H1 (cell line): ENCODE measurements at regions not wholly inside any gene's neighbourhood (a gene's known extent, or its start where the extent isn't known, plus 50 kb on each side); places are given as distances from the start of the nearest gene placed in this dataset.

Experiments
- CTCF ChIA-PET: fragments of 300-600 bp; sonication (Branson Sonifier 250); formaldehyde crosslinking; loops from one replicate; lab custom pipeline; 2021; ENCODE audit not compliant: partially characterized antibody; lab: Charles Lee
- POLR2A ChIA-PET: fragments of 300-600 bp; sonication (Branson Sonifier 250); formaldehyde crosslinking; loops from one replicate; lab custom pipeline; 2021; ENCODE audit warnings: inconsistent platforms; ENCODE audit not compliant: partially characterized antibody; lab: Charles Lee
- DNase-seq, 2 experiments: peaks; one replicate each; pipeline versions ENCODE4 v3.0.0 to v3.0.0-alpha.2; 2010 to 2022; ENCODE audit warnings: low spot score in 2 of 2, low read depth in 1 of 2, mixed read lengths in 1 of 2
- FAIRE-seq: peaks from 2 replicates; lab custom pipeline; 2011; peaks lifted over from hg19 to GRCh38; lab: Jason Lieb, UNC
- H2AFZ ChIP-seq: 2 replicates; pipeline ENCODE4 v1.8.1; 2012; ENCODE audit warnings: low read length, inconsistent platforms
- H2AK5ac ChIP-seq: 2 replicates; pipeline ENCODE4 v1.6.1; 2013; ENCODE audit warnings: low read depth, low read length
- H2BK120ac ChIP-seq: replicated peaks from 2 replicates; pipeline ENCODE3; 2013; ENCODE audit warnings: low read depth, low read length, inconsistent platforms
- H2BK12ac ChIP-seq: 2 replicates; pipeline ENCODE4 v1.6.1; 2013; ENCODE audit warnings: low read depth, low read length
- H2BK15ac ChIP-seq: 2 replicates; pipeline ENCODE4 v1.6.1; 2013; ENCODE audit warnings: low read length
- H2BK20ac ChIP-seq: 2 replicates; pipeline ENCODE4 v1.6.1; 2013; ENCODE audit warnings: low read length
- H2BK5ac ChIP-seq: 2 replicates; pipeline ENCODE4 v1.6.1; 2013; ENCODE audit warnings: low read depth, low read length
- H3K14ac ChIP-seq: 2 replicates; pipeline ENCODE4 v1.6.1; 2013; ENCODE audit warnings: inconsistent platforms; ENCODE audit not compliant: insufficient read length
- H3K18ac ChIP-seq: 2 replicates; pipeline ENCODE4 v1.6.1; 2013; ENCODE audit warnings: low read length; ENCODE audit errors: extremely low read depth
- H3K23ac ChIP-seq: 2 replicates; pipeline ENCODE4 v1.6.1; 2013; ENCODE audit warnings: inconsistent platforms; ENCODE audit not compliant: insufficient read length
- H3K23me2 ChIP-seq: 2 replicates; pipeline ENCODE4 v1.6.1; 2013; ENCODE audit warnings: low read depth, low read length
- H3K27ac ChIP-seq: 2 replicates; pipeline ENCODE4 v1.6.1; 2011; ENCODE audit warnings: low read depth, low read length, inconsistent platforms
- H3K27me3 ChIP-seq, 4 experiments: replicated peaks in 1 of 4; 1 replicate in 1 of 4; 2 replicates in 3 of 4; pipeline versions ENCODE4 v1.6.1 to v1.8.1; 2011 to 2013; ENCODE audit warnings: low read length in 3 of 4, mild to moderate bottlenecking in 3 of 4, inconsistent platforms in 2 of 4, mixed read lengths in 2 of 4, moderate library complexity in 1 of 4; ENCODE audit not compliant: control insufficient read depth in 3 of 4, insufficient read depth in 3 of 4; ENCODE audit errors: extremely low read depth in 1 of 4
- H3K36me3 ChIP-seq, 4 experiments: 2 replicates each; pipeline versions ENCODE4 v1.6.1 to v1.8.1; 2011 to 2013; ENCODE audit warnings: mild to moderate bottlenecking in 4 of 4, low read length in 3 of 4, moderate library complexity in 2 of 4, control low read depth in 1 of 4, inconsistent platforms in 1 of 4; ENCODE audit not compliant: insufficient read depth in 4 of 4, control insufficient read depth in 2 of 4
- H3K4ac ChIP-seq: replicated peaks from 2 replicates; pipeline ENCODE3; 2013; ENCODE audit warnings: low read length, low read depth, mixed read lengths, inconsistent platforms; ENCODE audit not compliant: insufficient read length
- H3K4me1 ChIP-seq, 4 experiments: replicated peaks in 1 of 4; 1 replicate in 1 of 4; 2 replicates in 3 of 4; pipeline versions ENCODE4 v1.6.1 to v1.8.1; 2011 to 2013; ENCODE audit warnings: low read length in 3 of 4, inconsistent platforms in 2 of 4, mixed read lengths in 1 of 4; ENCODE audit not compliant: insufficient read depth in 4 of 4, control insufficient read depth in 3 of 4
- H3K4me2 ChIP-seq, 2 experiments: 2 replicates each; pipeline versions ENCODE4 v1.6.1 to v1.8.1; 2011 to 2013; ENCODE audit warnings: low read depth in 2 of 2, low read length in 2 of 2, control low read depth in 1 of 2, inconsistent platforms in 1 of 2, mild to moderate bottlenecking in 1 of 2; ENCODE audit not compliant: insufficient read depth in 1 of 2
- H3K4me3 ChIP-seq, 4 experiments: fragments of 200-600, 300-600 bp in 1 of 4; sonication (generic), shearing (Covaris generic), sonication (Bioruptor Twin) in 1 of 4; 2 replicates each; pipeline versions ENCODE4 v1.5.1 to v1.8.1; 2011 to 2016; ENCODE audit warnings: low read length in 4 of 4, low read depth in 3 of 4, control low read depth in 2 of 4, inconsistent platforms in 2 of 4, mild to moderate bottlenecking in 2 of 4, mixed read lengths in 1 of 4, moderate library complexity in 1 of 4; ENCODE audit not compliant: insufficient read depth in 2 of 4; ENCODE audit errors: extremely low read depth in 1 of 4
- H3K56ac ChIP-seq: replicated peaks from 2 replicates; pipeline ENCODE3; 2013; ENCODE audit warnings: low read depth, mild to moderate bottlenecking, mixed read lengths, low read length, inconsistent platforms; ENCODE audit not compliant: insufficient read length
- H3K79me1 ChIP-seq: 2 replicates; pipeline ENCODE4 v1.6.1; 2013; ENCODE audit warnings: low read depth, low read length, control low read depth
- H3K79me2 ChIP-seq, 2 experiments: 2 replicates each; pipeline versions ENCODE4 v1.6.1 to v1.8.1; 2012 to 2013; ENCODE audit warnings: low read length in 2 of 2, mild to moderate bottlenecking in 2 of 2, inconsistent platforms in 1 of 2; ENCODE audit not compliant: insufficient read depth in 2 of 2, control insufficient read depth in 1 of 2
- H3K9ac ChIP-seq, 4 experiments: replicated peaks in 1 of 4; 1 replicate in 1 of 4; 2 replicates in 3 of 4; pipeline versions ENCODE4 v1.6.1 to v1.8.1; 2011 to 2013; ENCODE audit warnings: low read depth in 3 of 4, low read length in 3 of 4, control low read depth in 2 of 4, mild to moderate bottlenecking in 2 of 4, moderate library complexity in 2 of 4, inconsistent platforms in 1 of 4; ENCODE audit errors: extremely low read depth in 1 of 4
- H3K9me3 ChIP-seq, 2 experiments: 2 replicates each; pipeline versions ENCODE4 v1.6.1 to v1.8.1; 2012 to 2013; ENCODE audit warnings: mild to moderate bottlenecking in 2 of 2, moderate library complexity in 2 of 2, control low read depth in 1 of 2, inconsistent platforms in 1 of 2, low read depth in 1 of 2, low read length in 1 of 2, mixed read lengths in 1 of 2; ENCODE audit not compliant: insufficient read depth in 2 of 2
- H4K20me1 ChIP-seq, 2 experiments: replicated peaks in 1 of 2; 2 replicates each; pipeline versions ENCODE3 to v1.8.1; 2011 to 2013; ENCODE audit warnings: inconsistent platforms in 2 of 2, low read length in 2 of 2, mild to moderate bottlenecking in 1 of 2; ENCODE audit not compliant: insufficient read depth in 2 of 2, control insufficient read depth in 1 of 2
- H4K5ac ChIP-seq: 2 replicates; pipeline ENCODE4 v1.6.1; 2013; ENCODE audit warnings: low read length, low read depth, mixed read lengths, inconsistent platforms; ENCODE audit not compliant: insufficient read length
- H4K8ac ChIP-seq: 2 replicates; pipeline ENCODE4 v1.8.0; 2013; ENCODE audit warnings: mild to moderate bottlenecking, moderate library complexity, low read length, inconsistent platforms; ENCODE audit not compliant: insufficient read depth; ENCODE audit errors: extremely low read depth
- H4K91ac ChIP-seq: replicated peaks from 2 replicates; pipeline ENCODE3; 2013; ENCODE audit warnings: low read length, mixed read lengths, inconsistent platforms; ENCODE audit not compliant: insufficient read length
- ASH2L ChIP-seq: fragments of 200-600, 300-600 bp; sonication (generic); IDR thresholded peaks from one replicate; pipeline ENCODE4 v1.7.1; 2017; ENCODE audit warnings: low read length
- ATF2 ChIP-seq: IDR thresholded peaks from 2 replicates; pipeline ENCODE4 v1.6.1; 2012; ENCODE audit warnings: low read length, inconsistent platforms
- BACH1 ChIP-seq: IDR thresholded peaks from 2 replicates; pipeline ENCODE4 v1.6.1; 2012; ENCODE audit warnings: low read length, improper control_type of control experiment
- CEBPB ChIP-seq: IDR thresholded peaks from 2 replicates; pipeline ENCODE4 v1.6.1; 2012; ENCODE audit warnings: low read depth, low read length
- CTBP2 ChIP-seq: IDR thresholded peaks from 2 replicates; pipeline ENCODE4 v1.7.0; 2011; ENCODE audit warnings: borderline replicate concordance, mild to moderate bottlenecking, moderate library complexity, mixed read lengths, low read length; ENCODE audit not compliant: insufficient read depth, insufficient read length
- JUND ChIP-seq: IDR thresholded peaks from 2 replicates; pipeline ENCODE4 v1.6.1; 2011; ENCODE audit warnings: mild to moderate bottlenecking, improper control_type of control experiment, low read length
- KDM4A ChIP-seq: IDR thresholded peaks from one replicate; pipeline ENCODE4 v1.7.1; 2012; ENCODE audit warnings: low read depth, mild to moderate bottlenecking, moderate library complexity, low read length, inconsistent platforms; ENCODE audit not compliant: severe bottlenecking
- KDM5A ChIP-seq: fragments of 200-600 bp; IDR thresholded peaks from 2 replicates; pipeline ENCODE4 v1.7.1; 2012; ENCODE audit warnings: mild to moderate bottlenecking, low read length, inconsistent platforms, mixed read lengths
- SIRT6 ChIP-seq: IDR thresholded peaks from one replicate; pipeline ENCODE4 v1.7.1; 2012; ENCODE audit warnings: low read length, inconsistent platforms
- SP2 ChIP-seq: IDR thresholded peaks from 2 replicates; pipeline ENCODE4 v1.6.1; 2012; ENCODE audit warnings: mild to moderate bottlenecking, low read length, inconsistent platforms
- SUZ12 ChIP-seq: fragments of 200-600 bp; sonication (generic); IDR thresholded peaks from 2 replicates; pipeline ENCODE4 v1.6.1; 2012; ENCODE audit warnings: mild to moderate bottlenecking, inconsistent platforms, low read length, moderate library complexity, mixed read lengths
- TCF12 ChIP-seq: IDR thresholded peaks from 2 replicates; pipeline ENCODE4 v1.6.1; 2011; ENCODE audit warnings: low read depth, mild to moderate bottlenecking, low read length
- TEAD4 ChIP-seq: IDR thresholded peaks from 2 replicates; pipeline ENCODE4 v1.6.1; 2012; ENCODE audit warnings: low read depth, low read length, inconsistent platforms, mixed read lengths
- YY1 ChIP-seq: IDR thresholded peaks from 2 replicates; pipeline ENCODE4 v1.6.1; 2011; ENCODE audit warnings: low read depth, mild to moderate bottlenecking, low read length
- ZNF274 ChIP-seq: IDR thresholded peaks from 2 replicates; pipeline ENCODE4 v1.7.0; 2012; ENCODE audit warnings: low read length, borderline replicate concordance; ENCODE audit errors: extremely low read depth
- WGBS, 2 experiments: shearing (Covaris generic) in 1 of 2; methylation state at CpG; one replicate each; pipeline versions ENCODE4 v1.1.6 to v1.1.7; 2013 to 2015; ENCODE audit warnings: low lambda C conversion rate in 2 of 2, mixed read lengths in 2 of 2, inconsistent platforms in 1 of 2, low coverage in 1 of 2, missing lambda C conversion rate in 1 of 2; ENCODE audit not compliant: insufficient replicate concordance in 2 of 2, insufficient coverage in 1 of 2, insufficient read length in 1 of 2; ENCODE audit errors: extremely low coverage in 1 of 2, missing lambda C conversion rate in 1 of 2; 5-methylcytosine and 5-hydroxymethylcytosine counted together

- Histone ChIP-seq H3K23ac (no peak overlapping the region), H4K8ac (no peak overlapping the region), H2BK120ac (no peak overlapping the region), H2BK5ac (no peak overlapping the region), H2AK5ac (no peak overlapping the region), H4K91ac (no peak overlapping the region), H3K9ac (no peak overlapping the region), H3K79me2 (no peaks in the 10 kb centered on the region), H3K27ac (no peak overlapping the region), H3K14ac (no peak overlapping the region), H3K4ac (no peak overlapping the region), H3K56ac (no peak overlapping the region), H3K79me1 (no peaks in the 10 kb centered on the region), H3K9me3 (no peaks in the 10 kb centered on the region), H3K4me1 (peaks cover 0 to 4% (median 0%) of the 10 kb centered on the region in 4 experiments; a peak in 1 of 7 replicates), H3K36me3 (no peaks in the 10 kb centered on the region), H3K4me3 (no peak overlapping the region), H2BK12ac (no peak overlapping the region), H3K23me2 (no peaks in the 10 kb centered on the region), H3K18ac (no peak overlapping the region), H3K4me2 (no peak overlapping the region), H2BK15ac (no peak overlapping the region), H4K5ac (no peak overlapping the region), H4K20me1 (no peaks in the 10 kb centered on the region), H2AFZ (no peak overlapping the region), H3K27me3 (no peaks in the 10 kb centered on the region), H2BK20ac (no peak overlapping the region)
- DNase-seq (no peak), FAIRE-seq (no peak)
- ChIA-PET POLR2A (no interaction called here), CTCF (interaction anchor here (1.1 kb wide), 1 partner anchor 28 kb away, joined by 3 read pairs; no protein-coding TSS in a partner anchor)
- 95% methylated on average over 1 of the region's 1 CpG; no CpG with 5 or more reads in 1 of the 2 experiments for WGBS, 2 experiments
- TF ChIP-seq ATF2 (no peak), CTBP2 (no peak), BACH1 (no peak), KDM5A (no peak), ZNF274 (no peak), YY1 (no peak), ASH2L (no peak), TEAD4 (no peak), JUND (no peak), TCF12 (no peak), CEBPB (no peak), KDM4A (no peak), SIRT6 (no peak), SUZ12 (no peak), SP2 (no peak)
Measured at GRCh38 chr13:91122766-91123165, 224.7 kb upstream of the MIR17HG start.
